ENCODE measurements at regions not wholly inside any gene's neighbourhood (a gene's known extent, or its start where the extent isn't known, plus 50 kb on each side); places are given as distances from the start of the nearest gene placed in this dataset.

DNA sequence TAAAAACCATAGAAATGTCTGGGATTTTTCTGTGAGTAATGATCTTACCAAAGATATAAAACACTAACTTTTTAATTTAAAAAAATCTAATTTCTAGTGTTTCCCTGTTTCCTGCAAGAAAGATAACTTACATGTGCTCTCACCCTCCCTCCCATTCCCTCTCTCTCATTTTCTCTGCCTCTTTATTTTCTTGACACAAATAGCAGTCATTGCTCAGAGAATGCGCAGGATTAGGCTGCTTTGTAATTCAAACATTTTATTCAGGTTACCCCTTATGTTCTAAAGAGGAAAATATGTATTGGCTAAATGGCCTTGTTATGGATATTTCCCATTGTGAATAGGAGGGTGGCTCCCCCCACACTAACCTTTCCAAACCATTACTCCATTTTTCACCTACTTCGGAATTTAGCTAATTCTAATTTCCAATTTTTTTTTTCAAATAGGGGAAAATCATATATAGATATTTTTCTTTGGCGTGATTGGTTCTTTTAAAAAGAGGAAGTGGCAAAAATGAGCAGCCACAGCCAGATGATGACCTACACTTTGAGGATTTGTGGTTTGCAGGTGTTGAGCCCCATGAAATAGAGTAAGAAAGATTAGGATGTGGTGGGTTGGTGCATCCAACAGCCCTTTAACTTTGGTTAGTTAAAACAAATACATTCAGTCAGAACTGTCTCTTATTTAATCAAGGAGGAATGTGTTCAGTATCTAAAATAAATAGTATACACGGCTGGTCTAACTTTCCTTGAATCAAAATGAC, 554.4 kb downstream of the IGSF11 start:
- H3K4me1 ChIP-seq (ENCODE audit: control insufficient read depth in 1 of 2, insufficient read depth in 2 of 2, low read depth in 1 of 2, low read length in 1 of 2) = no peaks in the 10 kb centered on the region
- no peak overlapping the region for H3K9ac ChIP-seq
- no peaks in the 10 kb centered on the region for H3K36me3 ChIP-seq (replicated peaks in 1 of 2; ENCODE audit: control insufficient read depth in 1 of 2, insufficient read depth in 2 of 2, low read length in 1 of 2)
- H3F3A ChIP-seq (replicated peaks; ENCODE audit: insufficient read depth) = no peaks in the 10 kb centered on the region
- H3K4me3 ChIP-seq (ENCODE audit: low read depth in 2 of 2, low read length in 1 of 2) = no peak overlapping the region
- no peaks in the 10 kb centered on the region for H4K20me1 ChIP-seq (ENCODE audit: insufficient read depth)
- no peaks in the 10 kb centered on the region for H3K27me3 ChIP-seq (ENCODE audit: insufficient read depth)
- no peak overlapping the region for H2AFZ ChIP-seq (ENCODE audit: low read depth)
- CTCF ChIA-PET = no interaction called here
- no peak overlapping the region for H3K27ac ChIP-seq (ENCODE audit: low read depth in 2 of 2, low read length in 1 of 2)
- no peaks in the 10 kb centered on the region for H3K9me3 ChIP-seq
- POLR2A ChIA-PET = no interaction called here
- no peaks in the 10 kb centered on the region for H3K79me2 ChIP-seq (ENCODE audit: insufficient read depth)
- DNase-seq = no peak
- TF ChIP-seq REST (IDR thresholded peaks at IDR 0.05; ENCODE audit: low read depth, low read length) (no peak), EP300 (IDR thresholded peaks at IDR 0.05; ENCODE audit: borderline replicate concordance in 1 of 2, low read depth in 1 of 2, low read length in 1 of 2) (no peak), GABPA (IDR thresholded peaks at IDR 0.05; ENCODE audit: low read depth) (no peak), SIN3A (IDR thresholded peaks at IDR 0.05; ENCODE audit: borderline replicate concordance, low read depth, low read length) (no peak), RCOR1 (IDR thresholded peaks at IDR 0.05; ENCODE audit: low read length) (no peak)
- TF ChIP-seq, protein P1, sequence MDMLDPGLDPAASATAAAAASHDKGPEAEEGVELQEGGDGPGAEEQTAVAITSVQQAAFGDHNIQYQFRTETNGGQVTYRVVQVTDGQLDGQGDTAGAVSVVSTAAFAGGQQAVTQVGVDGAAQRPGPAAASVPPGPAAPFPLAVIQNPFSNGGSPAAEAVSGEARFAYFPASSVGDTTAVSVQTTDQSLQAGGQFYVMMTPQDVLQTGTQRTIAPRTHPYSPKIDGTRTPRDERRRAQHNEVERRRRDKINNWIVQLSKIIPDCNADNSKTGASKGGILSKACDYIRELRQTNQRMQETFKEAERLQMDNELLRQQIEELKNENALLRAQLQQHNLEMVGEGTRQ (IDR thresholded peaks at IDR 0.05; ENCODE audit: borderline replicate concordance, low read depth, low read length) = no peak
- no peak overlapping the region for H3K4me2 ChIP-seq
- no peaks in the 10 kb centered on the region for H3K9me2 ChIP-seq
- WGBS (ENCODE audit: low lambda C conversion rate) = 43% methylated on average over 4 of the region's 4 CpGs

- TF ChIP-seq RXRA (IDR thresholded peaks at IDR 0.05; ENCODE audit: borderline replicate concordance, low read depth) (no peak), JUND (IDR thresholded peaks at IDR 0.05) (no peak), TCF12 (IDR thresholded peaks at IDR 0.05) (no peak), GATA2 (CRISPR knock-in tag; IDR thresholded peaks at IDR 0.05) (no peak), EZH2phosphoT487 (IDR thresholded peaks at IDR 0.05; ENCODE audit: borderline replicate concordance, low read depth) (no peak), RFX5 (IDR thresholded peaks at IDR 0.05; ENCODE audit: low read length) (no peak), GABPA (IDR thresholded peaks at IDR 0.05; ENCODE audit: low read depth) (no peak)
- TF ChIP-seq, protein P2, sequence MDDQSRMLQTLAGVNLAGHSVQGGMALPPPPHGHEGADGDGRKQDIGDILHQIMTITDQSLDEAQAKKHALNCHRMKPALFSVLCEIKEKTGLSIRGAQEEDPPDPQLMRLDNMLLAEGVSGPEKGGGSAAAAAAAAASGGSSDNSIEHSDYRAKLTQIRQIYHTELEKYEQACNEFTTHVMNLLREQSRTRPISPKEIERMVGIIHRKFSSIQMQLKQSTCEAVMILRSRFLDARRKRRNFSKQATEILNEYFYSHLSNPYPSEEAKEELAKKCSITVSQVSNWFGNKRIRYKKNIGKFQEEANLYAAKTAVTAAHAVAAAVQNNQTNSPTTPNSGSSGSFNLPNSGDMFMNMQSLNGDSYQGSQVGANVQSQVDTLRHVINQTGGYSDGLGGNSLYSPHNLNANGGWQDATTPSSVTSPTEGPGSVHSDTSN (IDR thresholded peaks at IDR 0.05) = no peak
- no peak overlapping the region for H3K4me3 ChIP-seq (ENCODE audit: low read depth in 2 of 2, low read length in 1 of 2)
- H3K4me2 ChIP-seq = no peak overlapping the region
- no peaks in the 10 kb centered on the region for H3K36me3 ChIP-seq (replicated peaks in 1 of 2; ENCODE audit: control insufficient read depth in 1 of 2, insufficient read depth in 2 of 2, low read length in 1 of 2)
- H4K20me1 ChIP-seq (ENCODE audit: insufficient read depth) = no peaks in the 10 kb centered on the region
- WGBS (ENCODE audit: low lambda C conversion rate) = 50% methylated on average over 5 of the region's 5 CpGs
- no peaks in the 10 kb centered on the region for H3K27me3 ChIP-seq (ENCODE audit: insufficient read depth)
- no peak overlapping the region for H3K9ac ChIP-seq
- peaks cover 0 to 6% of the 10 kb centered on the region in 2 experiments; a peak in 1 of 4 replicates for H3K4me1 ChIP-seq (ENCODE audit: control insufficient read depth in 1 of 2, insufficient read depth in 2 of 2, low read depth in 1 of 2, low read length in 1 of 2)
- H3K79me2 ChIP-seq (ENCODE audit: insufficient read depth) = no peaks in the 10 kb centered on the region
- no peak overlapping the region for H3K27ac ChIP-seq (ENCODE audit: low read depth in 2 of 2, low read length in 1 of 2)
- H3K9me2 ChIP-seq = no peaks in the 10 kb centered on the region
- no peak overlapping the region for H2AFZ ChIP-seq (ENCODE audit: low read depth)
- CTCF ChIA-PET = no interaction called here
- no peak for DNase-seq
- no peaks in the 10 kb centered on the region for H3K9me3 ChIP-seq
- H3F3A ChIP-seq (replicated peaks; ENCODE audit: insufficient read depth) = no peaks in the 10 kb centered on the region
- POLR2A ChIA-PET = no interaction called here
These were observed 549.0 kb downstream of the IGSF11 start for GRCh38 chr3:118485693-118486092.
